H9 (cell line): ENCODE measurements at regions not wholly inside any gene's neighbourhood (a gene's known extent, or its start where the extent isn't known, plus 50 kb on each side); places are given as distances from the start of the nearest gene placed in this dataset.

Experiments used
- DNase-seq: peaks from one replicate; pipeline ENCODE4 v3.0.0-alpha.2; 2017
- H2AFZ ChIP-seq: one replicate; pipeline ENCODE4 v1.6.1; 2013; ENCODE audit warnings: mild to moderate bottlenecking, low read length, control low read depth, moderate library complexity
- H2AK5ac ChIP-seq: 2 replicates; pipeline ENCODE4 v1.6.1; 2013; ENCODE audit warnings: low read length, control low read depth, mixed read lengths; ENCODE audit not compliant: insufficient read length
- H2BK120ac ChIP-seq: one replicate; pipeline ENCODE4 v1.6.1; 2013; ENCODE audit warnings: low read depth, mild to moderate bottlenecking, low read length, control low read depth, inconsistent platforms; ENCODE audit not compliant: poor library complexity, severe bottlenecking
- H2BK12ac ChIP-seq: 2 replicates; pipeline ENCODE4 v1.6.1; 2013; ENCODE audit warnings: low read length, control low read depth, mixed read lengths, low read depth; ENCODE audit not compliant: insufficient read length
- H2BK15ac ChIP-seq: 2 replicates; pipeline ENCODE4 v1.6.1; 2013; ENCODE audit warnings: low read depth, low read length, control low read depth
- H2BK20ac ChIP-seq: one replicate; pipeline ENCODE4 v1.6.1; 2013; ENCODE audit warnings: low read depth, mild to moderate bottlenecking, low read length, control low read depth, inconsistent platforms; ENCODE audit not compliant: poor library complexity, severe bottlenecking
- H2BK5ac ChIP-seq: 2 replicates; pipeline ENCODE4 v1.6.1; 2013; ENCODE audit warnings: low read length, control low read depth, mixed read lengths; ENCODE audit not compliant: insufficient read length
- H3K14ac ChIP-seq: 2 replicates; pipeline ENCODE4 v1.6.1; 2013; ENCODE audit warnings: low read length, control low read depth; ENCODE audit not compliant: insufficient read depth
- H3K18ac ChIP-seq: 2 replicates; pipeline ENCODE4 v1.6.1; 2013; ENCODE audit warnings: low read depth, mild to moderate bottlenecking, mixed read lengths, low read length, control low read depth; ENCODE audit not compliant: insufficient read length
- H3K23ac ChIP-seq: 2 replicates; pipeline ENCODE4 v1.6.1; 2013; ENCODE audit warnings: low read length, control low read depth, mixed read lengths, low read depth; ENCODE audit not compliant: insufficient read length
- H3K23me2 ChIP-seq: 2 replicates; pipeline ENCODE4 v1.6.1; 2013; ENCODE audit warnings: low read depth, mild to moderate bottlenecking, mixed read lengths, low read length, control low read depth; ENCODE audit not compliant: insufficient read length, poor library complexity, severe bottlenecking
- H3K27ac ChIP-seq: 2 replicates; pipeline ENCODE4 v1.5.1; 2013; ENCODE audit warnings: low read length, control low read depth, mixed read lengths, low read depth; ENCODE audit not compliant: insufficient read length
- H3K27me3 ChIP-seq: 2 replicates; pipeline ENCODE4 v1.6.1; 2013; ENCODE audit warnings: low read length, control low read depth, inconsistent platforms; ENCODE audit not compliant: insufficient read depth
- H3K4ac ChIP-seq: 2 replicates; pipeline ENCODE4 v1.6.1; 2013; ENCODE audit warnings: low read depth, mild to moderate bottlenecking, control low read depth, inconsistent platforms, low read length, moderate library complexity
- H3K4me1 ChIP-seq: 2 replicates; pipeline ENCODE4 v1.6.1; 2013; ENCODE audit warnings: low read length, control low read depth, inconsistent platforms; ENCODE audit not compliant: insufficient read depth
- H3K4me2 ChIP-seq: 2 replicates; pipeline ENCODE4 v1.6.1; 2013; ENCODE audit warnings: low read length, control low read depth, mixed read lengths; ENCODE audit not compliant: insufficient read length, insufficient read depth
- H3K56ac ChIP-seq: 2 replicates; pipeline ENCODE4 v1.6.1; 2013; ENCODE audit warnings: low read depth, mild to moderate bottlenecking, mixed read lengths, low read length, control low read depth; ENCODE audit not compliant: insufficient read length
- H3K79me1 ChIP-seq: 2 replicates; pipeline ENCODE4 v1.6.1; 2013; ENCODE audit warnings: low read depth, mild to moderate bottlenecking, moderate library complexity, low read length, control low read depth, inconsistent platforms; ENCODE audit not compliant: insufficient read depth, poor library complexity, severe bottlenecking
- H3K79me2 ChIP-seq: 2 replicates; pipeline ENCODE4 v1.6.1; 2013; ENCODE audit warnings: low read length, control low read depth, inconsistent platforms; ENCODE audit not compliant: insufficient read depth
- H3K9ac ChIP-seq: 2 replicates; pipeline ENCODE4 v1.6.1; 2013; ENCODE audit warnings: low read length, control low read depth, mixed read lengths; ENCODE audit not compliant: insufficient read length; ENCODE audit errors: extremely low read depth
- H3K9me3 ChIP-seq: one replicate; pipeline ENCODE4 v1.6.1; 2013; ENCODE audit warnings: low read depth, low read length, inconsistent platforms; ENCODE audit not compliant: control insufficient read depth
- H3T11ph ChIP-seq: one replicate; pipeline ENCODE4 v1.6.1; 2013; ENCODE audit warnings: mild to moderate bottlenecking, low read length, control low read depth, inconsistent platforms
- H4K20me1 ChIP-seq: one replicate; pipeline ENCODE4 v1.6.1; 2013; ENCODE audit not compliant: control insufficient read depth, insufficient read length, insufficient read depth
- H4K5ac ChIP-seq: 2 replicates; pipeline ENCODE4 v1.6.1; 2013; ENCODE audit warnings: low read depth, mild to moderate bottlenecking, mixed read lengths, low read length, control low read depth; ENCODE audit not compliant: insufficient read length
- H4K8ac ChIP-seq: replicated peaks from 2 replicates; pipeline ENCODE4 v1.6.1; 2013; ENCODE audit warnings: low read length, control low read depth, mixed read lengths, low read depth; ENCODE audit not compliant: insufficient read length
- H4K91ac ChIP-seq: 2 replicates; pipeline ENCODE4 v1.6.1; 2013; ENCODE audit warnings: low read depth, mild to moderate bottlenecking, moderate library complexity, mixed read lengths, low read length, control low read depth; ENCODE audit not compliant: insufficient read length
- H3K27ac Mint-ChIP-seq, 3 experiments: 2 replicates in 2 of 3; 3 replicates in 1 of 3; pipeline ENCODE4 v1.8.0; 2020 to 2021; ENCODE audit warnings: mixed read lengths in 3 of 3, mild to moderate bottlenecking in 1 of 3, moderate library complexity in 1 of 3
- H3K27me3 Mint-ChIP-seq: 2 replicates; pipeline ENCODE4 v1.8.0; 2021; ENCODE audit warnings: low read depth, mild to moderate bottlenecking, moderate library complexity, mixed read lengths
- H3K36me3 Mint-ChIP-seq, 3 experiments: 2 replicates in 2 of 3; 3 replicates in 1 of 3; pipeline ENCODE4 v1.8.0; 2020 to 2021; ENCODE audit warnings: low read depth in 3 of 3, mixed read lengths in 3 of 3; ENCODE audit not compliant: insufficient read depth in 1 of 3
- H3K4me1 Mint-ChIP-seq, 2 experiments: 2 replicates each; pipeline ENCODE4 v1.8.0; 2020; ENCODE audit warnings: mixed read lengths in 2 of 2
- H3K4me3 Mint-ChIP-seq, 2 experiments: 2 replicates in 1 of 2; 3 replicates in 1 of 2; pipeline ENCODE4 v1.8.0; 2020 to 2021; ENCODE audit warnings: mild to moderate bottlenecking in 2 of 2, mixed read lengths in 2 of 2, moderate library complexity in 1 of 2
- H3K9me3 Mint-ChIP-seq, 2 experiments: 2 replicates in 1 of 2; 3 replicates in 1 of 2; pipeline ENCODE4 v1.8.0; 2020; ENCODE audit warnings: mild to moderate bottlenecking in 2 of 2, mixed read lengths in 2 of 2, moderate library complexity in 1 of 2
- WGBS: extraction: QIAGEN DNeasy Blood & Tissue Kit; methylation state at CpG from one replicate; pipeline ENCODE4 v1.1.7; 2013; ENCODE audit warnings: missing lambda C conversion rate, low lambda C conversion rate, mixed read lengths; ENCODE audit not compliant: insufficient read length; ENCODE audit errors: extremely low coverage; 5-methylcytosine and 5-hydroxymethylcytosine counted together
- TF ChIP-seq, protein P1 (sequence below): fragments of 200-600 bp; sonication (generic); conservative IDR thresholded peaks from 3 replicates; pipeline ENCODE4 v1.8.0; 2021; ENCODE audit warnings: antibody characterized with exemption, mild to moderate bottlenecking

DNA sequence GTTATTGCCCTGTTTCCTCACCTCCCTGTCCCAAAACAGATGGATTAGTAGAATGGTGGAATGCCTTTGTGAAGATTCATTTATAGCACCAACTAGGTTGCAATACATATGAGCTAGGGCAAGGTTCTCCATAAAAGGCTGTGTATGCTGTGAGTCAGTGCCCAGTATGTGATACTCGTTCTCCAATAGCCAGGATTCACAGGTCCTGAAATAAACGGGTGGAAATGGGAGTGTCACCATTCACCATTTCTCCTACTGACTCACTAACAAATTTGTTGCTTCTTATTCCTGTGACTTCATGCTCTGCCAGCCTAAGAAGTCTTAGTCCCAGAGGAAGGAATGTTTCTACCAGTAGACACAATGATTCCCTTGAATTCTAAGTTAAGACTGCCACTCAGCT is 1745.4 kb downstream of the SLITRK1 start:
- H3K9ac ChIP-seq, result no peak overlapping the region
- no peak overlapping the region for H2AK5ac ChIP-seq
- H2BK15ac ChIP-seq, result no peak overlapping the region
- no peak overlapping the region for H3T11ph ChIP-seq
- H2BK120ac ChIP-seq, result no peak overlapping the region
- H4K20me1 ChIP-seq, result no peaks in the 10 kb centered on the region
- H2BK20ac ChIP-seq, result no peak overlapping the region
- H3K27me3 ChIP-seq, result no peaks in the 10 kb centered on the region
- no peaks in the 10 kb centered on the region for H3K9me3 ChIP-seq
- no peak overlapping the region for H3K14ac ChIP-seq
- H3K4me1 ChIP-seq, result no peaks in the 10 kb centered on the region
- no peak overlapping the region for H2AFZ ChIP-seq
- no peak overlapping the region for H4K5ac ChIP-seq
- no peak overlapping the region for H3K27ac ChIP-seq
- H3K79me1 ChIP-seq, result no peaks in the 10 kb centered on the region
- H4K91ac ChIP-seq, result no peak overlapping the region
- no peak overlapping the region for H3K27ac Mint-ChIP-seq
- no peak for DNase-seq
- TF ChIP-seq, protein P1, sequence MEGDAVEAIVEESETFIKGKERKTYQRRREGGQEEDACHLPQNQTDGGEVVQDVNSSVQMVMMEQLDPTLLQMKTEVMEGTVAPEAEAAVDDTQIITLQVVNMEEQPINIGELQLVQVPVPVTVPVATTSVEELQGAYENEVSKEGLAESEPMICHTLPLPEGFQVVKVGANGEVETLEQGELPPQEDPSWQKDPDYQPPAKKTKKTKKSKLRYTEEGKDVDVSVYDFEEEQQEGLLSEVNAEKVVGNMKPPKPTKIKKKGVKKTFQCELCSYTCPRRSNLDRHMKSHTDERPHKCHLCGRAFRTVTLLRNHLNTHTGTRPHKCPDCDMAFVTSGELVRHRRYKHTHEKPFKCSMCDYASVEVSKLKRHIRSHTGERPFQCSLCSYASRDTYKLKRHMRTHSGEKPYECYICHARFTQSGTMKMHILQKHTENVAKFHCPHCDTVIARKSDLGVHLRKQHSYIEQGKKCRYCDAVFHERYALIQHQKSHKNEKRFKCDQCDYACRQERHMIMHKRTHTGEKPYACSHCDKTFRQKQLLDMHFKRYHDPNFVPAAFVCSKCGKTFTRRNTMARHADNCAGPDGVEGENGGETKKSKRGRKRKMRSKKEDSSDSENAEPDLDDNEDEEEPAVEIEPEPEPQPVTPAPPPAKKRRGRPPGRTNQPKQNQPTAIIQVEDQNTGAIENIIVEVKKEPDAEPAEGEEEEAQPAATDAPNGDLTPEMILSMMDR, result no peak
- no peaks in the 10 kb centered on the region for H3K27me3 Mint-ChIP-seq
- no peaks in the 10 kb centered on the region for H3K36me3 Mint-ChIP-seq
- H4K8ac ChIP-seq, result no peak overlapping the region
- H3K23ac ChIP-seq, result no peak overlapping the region
- no peaks in the 10 kb centered on the region for H3K23me2 ChIP-seq
- no peak overlapping the region for H2BK12ac ChIP-seq
- no peak overlapping the region for H3K4ac ChIP-seq
- H3K4me3 Mint-ChIP-seq, result no peak overlapping the region
- H3K56ac ChIP-seq, result no peak overlapping the region
- no peaks in the 10 kb centered on the region for H3K79me2 ChIP-seq
- H3K4me1 Mint-ChIP-seq, result no peaks in the 10 kb centered on the region
- H2BK5ac ChIP-seq, result no peak overlapping the region
- WGBS, result no CpG with 5 or more reads among the region's 2 CpGs
- no peaks in the 10 kb centered on the region; a peak in 1 of 5 replicates for H3K9me3 Mint-ChIP-seq
- H3K4me2 ChIP-seq, result no peak overlapping the region
- no peak overlapping the region for H3K18ac ChIP-seq
